ENCODE measurements at regions not wholly inside any gene's neighbourhood (a gene's known extent, or its start where the extent isn't known, plus 50 kb on each side); places are given as distances from the start of the nearest gene placed in this dataset.
A peak's percentile ranks its signal among the peaks of the same experiment; 100 is the strongest.
"Not testable (repeated sequence)": the region's sequence is repeated elsewhere in the genome, so short reads cannot be mapped to it uniquely, and the experiment has no call there.

DNA sequence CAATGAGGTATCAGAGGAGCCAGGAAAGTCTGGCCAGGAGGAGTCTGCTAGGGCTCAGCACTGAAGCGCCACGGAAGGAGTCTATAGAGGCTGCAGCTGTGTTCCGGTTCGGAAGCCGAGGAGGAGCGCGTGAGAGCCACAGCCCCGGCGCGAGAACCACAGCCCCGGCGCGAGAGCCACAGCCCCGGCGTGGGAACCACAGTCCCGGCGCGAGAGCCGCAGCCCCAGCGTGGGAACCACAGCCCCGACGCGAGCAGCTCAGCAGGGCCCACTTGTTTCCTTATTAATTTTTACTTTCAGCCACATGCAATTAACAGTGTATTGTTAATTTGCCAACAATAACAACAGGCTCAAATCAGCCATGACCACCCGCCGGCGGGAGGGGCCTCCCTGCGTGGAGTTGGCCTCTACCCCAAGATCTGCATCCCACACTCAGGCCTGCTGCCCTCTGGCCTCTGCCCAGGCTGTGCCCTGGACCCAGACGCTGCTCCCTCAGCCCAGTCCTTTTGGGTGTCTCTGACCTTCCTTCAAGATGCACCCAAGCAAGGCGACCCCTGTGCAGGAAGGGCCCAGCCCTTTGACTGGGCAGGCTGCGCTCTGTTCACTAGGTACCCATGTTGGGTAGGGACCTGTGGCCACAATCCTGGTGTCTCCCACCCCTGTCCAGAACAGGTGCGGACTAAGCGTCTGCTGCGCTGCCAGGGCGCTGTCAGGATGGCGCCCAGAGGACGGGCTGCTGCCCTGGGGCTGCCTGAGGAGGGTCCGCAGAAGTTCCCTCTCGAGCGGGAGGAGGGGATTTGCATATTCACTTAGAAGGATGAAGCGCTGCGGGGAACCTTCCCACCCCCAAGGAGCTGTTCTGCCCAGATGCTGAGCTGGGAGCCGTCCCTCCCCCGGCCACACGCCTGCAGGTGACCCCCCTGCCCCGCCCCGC lies 113.8 kb downstream of the ADRA2C start:
- DNase-seq (ENCODE audit: low read depth in 3 of 3) = no peak

- DNase-seq (ENCODE audit: low read depth in 3 of 3) = peak; percentile 47 to 66 (median 62)
These were observed 114.5 kb downstream of the ADRA2C start for GRCh38 chr4:3880615-3881120.

- not testable (repeated sequence) for DNase-seq (ENCODE audit: low read depth in 3 of 3)
These were observed 116.2 kb downstream of the ADRA2C start for GRCh38 chr4:3882316-3882885.

DNA sequence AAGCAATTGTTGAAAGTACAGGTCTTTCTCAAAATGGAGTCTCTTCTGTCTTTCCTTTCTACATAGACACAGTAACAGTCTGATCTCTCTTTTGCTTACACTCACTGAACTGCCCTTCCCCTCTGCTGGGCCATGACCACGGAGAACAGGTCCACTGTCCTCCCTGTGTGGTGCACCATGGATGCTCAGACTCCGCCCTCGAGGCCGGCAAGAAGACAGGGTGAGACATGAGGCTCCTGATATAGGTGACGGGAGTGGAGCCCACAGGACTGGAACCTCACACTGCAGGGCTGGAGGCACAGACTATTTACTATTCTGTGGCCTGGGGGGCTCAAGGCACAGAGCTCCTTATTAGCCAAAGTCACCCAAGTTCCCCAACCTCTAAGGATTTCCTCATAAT lies 118.1 kb downstream of the ADRA2C start:
- not testable (repeated sequence) for DNase-seq (ENCODE audit: low read depth in 3 of 3)

DNA sequence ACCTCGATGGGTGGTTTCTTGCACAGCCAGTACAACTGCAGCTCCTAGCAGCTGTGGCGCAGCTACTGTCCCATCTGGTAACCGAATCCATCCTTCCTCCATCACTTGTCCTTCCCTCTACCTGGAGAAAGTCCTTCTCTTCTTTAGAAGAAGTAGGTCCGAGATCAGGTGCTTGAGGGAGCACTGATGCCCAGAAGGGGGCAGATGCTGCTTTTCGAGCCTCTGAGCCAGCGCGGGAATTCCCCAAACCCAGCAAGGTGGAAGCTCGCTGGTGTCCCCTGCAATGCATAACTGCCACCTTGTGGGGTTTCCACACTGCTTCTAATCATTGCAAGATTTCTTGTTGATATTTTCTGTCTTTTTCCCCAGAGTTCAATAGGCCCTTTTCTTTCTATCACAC lies 127.4 kb downstream of the ADRA2C start:
- not testable (repeated sequence) for DNase-seq (ENCODE audit: low read depth in 3 of 3)

DNA sequence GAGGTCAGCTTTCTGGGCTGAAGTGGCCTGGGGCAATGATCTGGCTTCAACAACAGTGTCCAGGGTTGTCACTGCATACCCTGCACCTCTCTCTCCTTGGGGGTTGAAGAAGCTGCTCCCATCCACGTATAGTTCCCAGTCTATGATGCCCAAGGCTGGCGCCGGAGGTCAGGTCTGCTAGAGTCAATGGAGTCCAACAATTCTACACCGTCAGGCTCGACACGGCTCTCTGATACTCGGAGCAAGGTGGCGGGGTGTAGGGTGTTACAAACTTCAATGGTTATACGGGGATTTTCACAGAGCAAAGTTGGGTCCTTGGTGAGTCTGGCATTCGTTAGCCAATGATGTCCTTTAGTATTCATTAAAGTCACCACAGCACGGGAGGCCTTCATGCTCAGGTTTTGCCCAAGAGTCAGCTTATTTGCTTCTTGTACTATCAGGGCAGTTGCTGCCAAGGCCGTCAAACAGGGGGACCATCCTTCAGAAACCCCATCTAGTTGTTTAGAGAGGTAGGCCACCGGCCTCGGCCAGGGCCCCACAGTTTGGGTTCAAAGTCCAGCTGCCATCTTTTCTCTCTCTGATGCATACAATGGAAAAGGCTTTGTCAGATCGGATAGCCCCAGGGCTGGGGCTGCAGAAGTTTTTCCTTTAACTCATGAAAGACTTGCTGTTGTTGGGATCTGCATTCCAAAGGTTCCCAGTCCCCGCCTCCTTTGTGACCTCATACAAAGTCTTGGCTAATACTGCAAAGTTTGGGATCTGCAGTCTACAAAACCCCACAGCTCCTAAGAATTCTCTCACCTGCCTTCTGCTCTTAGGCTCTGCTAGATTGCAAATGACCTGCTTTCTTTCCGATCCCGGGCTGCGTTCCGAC lies 128.1 kb downstream of the ADRA2C start:
- not testable (repeated sequence) for DNase-seq (ENCODE audit: low read depth in 3 of 3)

GRCh38 chr4:3896441-3896840 lies 130.3 kb downstream of the ADRA2C start:
- DNase-seq (ENCODE audit: low read depth in 3 of 3) = no peak

DNA sequence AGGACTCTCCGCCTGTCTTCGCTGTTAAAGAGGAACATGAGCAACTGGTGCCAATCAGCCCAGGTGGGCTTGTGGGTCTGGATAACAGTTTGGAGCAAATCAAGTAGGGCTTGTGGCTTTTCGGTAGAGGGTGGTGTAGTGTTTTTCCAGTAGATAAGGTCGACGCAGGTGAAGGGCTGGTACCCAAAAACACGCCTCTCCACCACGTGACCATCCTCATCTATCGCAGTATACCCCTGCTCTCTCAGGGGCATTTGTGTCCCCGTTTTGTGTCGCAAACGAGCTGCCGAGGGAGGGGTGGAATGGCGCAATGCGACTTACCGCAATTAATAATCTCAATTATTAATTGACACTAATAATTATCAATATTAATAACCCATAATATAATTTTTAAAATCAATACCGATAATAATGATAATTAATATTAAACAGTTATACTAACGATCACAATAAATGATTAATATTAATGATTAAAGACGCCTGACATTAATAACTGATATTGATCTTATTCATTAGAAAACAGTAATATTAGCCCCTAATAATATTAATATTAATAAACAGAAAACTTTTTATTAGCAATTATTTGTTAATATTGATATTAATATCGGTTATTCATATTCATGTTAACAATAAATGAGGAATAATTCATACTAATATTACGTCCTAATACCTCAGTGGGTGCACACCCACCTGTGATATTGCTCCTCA lies 130.8 kb downstream of the ADRA2C start:
- DNase-seq (ENCODE audit: low read depth in 3 of 3) = not testable (repeated sequence)

- no peak for DNase-seq (ENCODE audit: low read depth in 3 of 3)
These were observed 131.9 kb downstream of the ADRA2C start for GRCh38 chr4:3898098-3898497.

DNA sequence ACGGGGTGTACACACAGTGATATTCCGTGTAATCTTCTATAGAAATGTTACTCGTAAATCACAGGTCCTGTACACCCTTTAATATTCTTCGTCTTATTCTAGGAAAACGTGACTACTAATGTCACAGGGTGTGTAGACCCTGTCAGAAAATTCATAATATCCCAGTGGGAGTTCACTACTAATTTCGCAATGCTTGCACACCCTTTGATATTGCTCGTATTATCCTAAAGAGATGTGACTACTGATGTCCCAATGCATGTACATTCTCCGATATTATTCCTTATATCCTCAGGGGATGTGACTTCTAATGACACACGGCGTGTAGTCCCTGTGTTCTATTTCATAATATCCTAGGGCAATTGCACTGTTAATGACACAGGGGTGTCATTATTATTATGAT lies 132.7 kb downstream of the ADRA2C start:
- DNase-seq (ENCODE audit: low read depth in 3 of 3) = not testable (repeated sequence)

DNA sequence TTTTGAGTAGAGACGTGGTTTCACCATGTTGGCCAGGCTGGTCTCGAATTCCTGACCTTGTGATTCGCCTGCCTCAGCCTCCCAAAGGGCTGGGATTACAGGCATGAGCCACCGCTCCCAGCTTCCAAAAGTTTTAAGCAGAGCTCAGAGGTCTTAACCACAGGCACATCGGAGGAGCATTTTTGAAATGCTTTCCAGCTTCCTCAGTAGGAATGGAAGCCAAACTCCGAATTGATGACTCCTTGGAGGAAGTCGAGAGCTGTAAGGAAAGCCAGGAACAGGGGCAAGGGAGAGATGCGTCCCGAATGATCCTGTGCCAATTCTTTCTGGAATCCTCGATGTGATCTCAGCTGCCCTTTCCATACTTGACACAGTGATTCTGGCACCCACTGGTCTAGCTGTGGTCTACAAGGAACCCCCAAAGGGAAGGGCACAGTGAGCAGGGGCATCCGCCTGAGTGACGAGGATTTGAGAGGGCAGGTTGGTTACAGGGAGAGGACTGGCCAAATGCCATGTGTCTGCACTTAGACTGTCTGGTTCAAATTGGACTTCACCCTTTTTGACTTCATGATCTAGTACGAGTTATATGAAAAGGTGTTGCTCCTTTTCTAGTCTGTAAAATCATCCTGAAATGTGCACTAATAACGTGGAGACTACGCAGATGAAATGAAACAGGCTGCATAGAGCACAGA lies 138.2 kb downstream of the ADRA2C start:
- DNase-seq (ENCODE audit: low read depth in 3 of 3) = not testable (repeated sequence)

DNA sequence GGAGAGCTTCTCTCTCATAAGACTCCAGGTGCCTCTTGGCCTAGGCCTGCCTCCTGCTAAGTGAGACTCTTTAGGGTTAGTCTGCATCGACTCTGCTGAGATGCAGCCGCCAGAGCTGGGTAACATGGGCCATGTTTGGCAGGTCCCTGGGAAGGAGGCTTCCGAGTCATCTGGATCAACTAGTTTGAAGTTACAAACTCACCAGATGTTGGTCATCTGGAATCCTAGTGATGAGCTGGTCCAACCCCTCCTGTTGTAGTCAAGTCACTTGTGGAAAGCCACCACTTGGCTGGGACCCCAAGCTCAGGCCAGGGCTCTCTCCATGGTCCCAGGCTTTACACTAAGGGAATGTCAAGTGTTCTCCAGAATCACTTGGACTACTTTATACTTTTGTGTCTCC lies 143.4 kb downstream of the ADRA2C start:
- DNase-seq (ENCODE audit: low read depth in 3 of 3) = not testable (repeated sequence)

- DNase-seq (ENCODE audit: low read depth in 3 of 3) = not testable (repeated sequence)
These were observed 144.2 kb downstream of the ADRA2C start for GRCh38 chr4:3910161-3910950.

- DNase-seq (ENCODE audit: low read depth in 3 of 3) = no peak
These were observed 145.2 kb downstream of the ADRA2C start for GRCh38 chr4:3911252-3911856.

DNA sequence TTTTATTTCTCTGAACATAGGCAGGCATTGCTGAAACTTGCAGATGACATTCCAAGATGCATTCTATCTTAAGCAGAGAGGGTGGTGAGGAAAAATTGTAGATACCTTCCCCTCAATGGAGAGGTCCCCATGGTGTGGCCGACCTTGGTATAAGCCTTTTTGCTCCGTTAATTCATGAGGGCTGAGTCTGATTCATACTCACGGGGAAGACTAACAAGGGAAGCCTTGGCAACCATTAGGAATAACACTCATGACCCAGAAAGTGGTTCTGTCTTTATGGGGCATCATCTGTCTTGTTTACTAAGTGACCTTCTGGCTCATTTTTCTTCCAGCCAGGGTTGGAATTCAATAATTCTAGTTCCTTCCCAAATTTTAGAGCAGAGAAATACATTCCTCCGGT lies 148.3 kb downstream of the ADRA2C start:
- DNase-seq (ENCODE audit: low read depth in 3 of 3) = not testable (repeated sequence)

GRCh38 chr4:3919509-3919908 lies 153.3 kb downstream of the ADRA2C start:
- DNase-seq (ENCODE audit: low read depth in 3 of 3) = not testable (repeated sequence)

DNA sequence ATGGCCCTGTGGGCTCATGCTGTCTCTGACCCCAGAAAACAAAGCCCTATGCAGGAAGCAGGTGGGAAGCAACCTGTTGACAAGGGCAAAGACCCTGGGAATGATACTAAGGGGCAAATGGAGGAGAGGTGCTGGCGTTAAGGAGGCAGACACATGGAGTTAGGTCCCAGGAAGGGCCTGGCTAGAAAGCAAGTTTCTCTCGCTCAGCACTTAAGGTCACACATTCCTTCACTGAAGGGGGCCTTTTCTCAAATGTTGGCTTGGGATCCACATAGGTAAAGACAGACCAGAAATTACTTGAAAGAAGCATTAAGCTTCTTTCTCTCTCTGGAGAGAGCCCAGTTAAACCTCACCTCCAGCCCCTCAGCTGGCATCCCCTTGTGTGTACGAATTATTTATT lies 155.7 kb downstream of the ADRA2C start:
- DNase-seq (ENCODE audit: low read depth in 3 of 3) = not testable (repeated sequence)

- DNase-seq (ENCODE audit: low read depth in 3 of 3) = not testable (repeated sequence)
These were observed 159.7 kb downstream of the ADRA2C start for GRCh38 chr4:3925841-3926240.

DNA sequence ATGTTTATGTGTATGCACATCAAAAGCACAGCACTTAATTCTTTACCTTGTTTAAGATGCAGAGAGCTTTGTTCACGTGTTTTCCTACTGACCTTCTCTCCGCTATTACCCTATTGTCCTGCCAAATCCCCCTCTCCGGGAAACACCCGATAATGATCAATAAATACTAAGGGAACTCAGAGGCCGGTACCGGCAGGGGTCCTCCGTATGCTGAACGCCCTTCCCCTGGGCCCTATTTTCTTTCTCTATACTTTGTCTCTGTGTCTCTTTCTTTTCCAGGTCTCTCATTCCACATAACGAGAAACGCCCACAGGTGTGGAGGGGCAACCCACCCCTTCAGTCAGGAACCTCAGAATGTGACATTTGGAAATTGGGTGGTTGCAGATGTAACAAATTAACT lies 160.1 kb downstream of the ADRA2C start:
- DNase-seq (ENCODE audit: low read depth in 3 of 3) = not testable (repeated sequence)
